Stimulated activated CD4-positive, alpha-beta T cell treated with anti-CD3 and anti-CD28 coated beads, Interleukin-15, amount 100 ng/mL, for 1 hour (primary cell): ENCODE measurements at regions not wholly inside any gene's neighbourhood (a gene's known extent, or its start where the extent isn't known, plus 50 kb on each side); places are given as distances from the start of the nearest gene placed in this dataset.

ENCODE experiments used
- DNase-seq, 2 donors: peaks; one replicate each; pipeline ENCODE4 v3.0.0-alpha.2; 2020; ENCODE audit warnings: low read depth in 1 of 2, low spot score in 1 of 2

GRCh38 chrX:97763981-97764380 lies 880.3 kb downstream of the RPA4 start:
- no peak for DNase-seq

- DNase-seq, result no peak
Observed at GRCh38 chrX:97766501-97767095, 882.9 kb downstream of the RPA4 start.

- DNase-seq, result no peak
Observed at GRCh38 chrX:97787311-97787710, 903.6 kb downstream of the RPA4 start.

DNA sequence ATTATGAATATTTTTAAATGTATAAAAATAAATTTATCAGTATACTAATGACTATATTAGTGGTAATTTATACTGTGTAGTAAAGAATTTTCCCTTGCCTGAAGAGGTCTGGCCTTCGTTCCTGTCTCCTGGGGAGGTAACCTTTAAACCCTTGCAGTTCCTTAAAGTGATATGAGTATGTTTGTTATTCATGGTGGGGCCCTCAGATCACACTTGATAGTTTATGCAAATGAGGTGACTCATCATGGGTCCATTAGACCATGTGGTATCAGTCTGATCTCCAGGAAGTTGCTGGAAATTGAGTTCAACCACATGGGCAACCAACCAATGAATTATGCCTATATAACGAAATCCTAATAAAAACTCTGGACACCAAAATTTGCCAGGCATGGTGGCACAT lies 904.1 kb downstream of the RPA4 start:
- no peak for DNase-seq

DNA sequence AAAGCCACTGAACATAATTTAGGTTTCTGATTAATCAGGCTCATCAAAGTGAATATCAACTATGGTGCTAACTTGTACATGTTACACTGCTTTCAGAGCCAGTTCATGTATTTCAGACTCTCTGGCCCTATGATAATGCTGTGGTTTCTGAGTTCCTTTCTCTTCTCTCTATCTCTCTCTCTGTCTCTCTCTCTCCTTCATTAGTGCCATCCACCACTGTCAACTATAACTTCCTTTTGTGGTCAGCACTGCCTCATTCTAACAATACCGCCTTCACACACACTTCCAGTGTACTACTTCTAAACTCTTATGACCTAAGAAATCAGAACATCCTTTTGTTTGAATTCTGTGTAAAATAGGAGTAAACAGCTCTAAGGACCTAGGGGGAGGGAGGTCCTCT lies 907.1 kb downstream of the RPA4 start:
- no peak for DNase-seq

DNA sequence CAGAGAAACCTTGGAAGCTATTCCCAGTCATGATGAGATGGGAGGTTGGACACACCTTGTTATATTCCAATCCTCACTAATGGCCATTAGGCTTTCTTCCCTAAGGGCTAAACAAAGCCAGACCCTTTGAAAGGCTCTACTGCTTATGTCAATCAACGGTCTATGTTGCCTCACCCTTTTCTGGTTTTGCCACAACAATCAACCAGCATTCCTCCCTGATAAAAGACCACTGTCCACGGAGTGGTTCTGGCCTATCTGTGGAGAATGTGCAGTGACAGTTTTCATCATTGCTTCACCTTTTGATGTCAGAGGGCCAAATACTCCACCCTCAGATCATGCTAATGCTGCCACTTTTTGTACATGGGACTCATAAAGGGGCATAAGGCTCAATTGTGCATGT lies 913.4 kb downstream of the RPA4 start:
- DNase-seq, result no peak

- DNase-seq, result no peak
Observed at GRCh38 chrX:97806238-97806637, 922.5 kb downstream of the RPA4 start.

DNA sequence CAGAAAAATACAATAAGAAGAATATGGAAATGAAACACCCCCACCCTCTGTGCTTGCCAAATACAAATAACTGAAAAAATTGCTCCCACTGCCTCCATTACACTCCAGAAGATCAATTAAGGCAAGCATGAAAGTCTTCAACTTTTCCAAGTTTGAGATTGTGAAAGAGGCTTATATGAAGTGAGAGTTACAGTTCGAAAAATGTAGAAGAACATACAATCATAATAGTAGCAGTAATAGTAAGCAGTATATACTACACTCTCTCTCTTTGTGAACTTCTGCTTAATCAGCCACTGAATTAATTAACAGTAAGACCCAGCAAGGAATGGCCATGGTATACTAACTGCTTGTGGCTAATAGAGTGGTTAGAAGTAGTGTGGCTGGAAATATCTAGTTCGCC lies 923.2 kb downstream of the RPA4 start:
- no peak for DNase-seq

DNA sequence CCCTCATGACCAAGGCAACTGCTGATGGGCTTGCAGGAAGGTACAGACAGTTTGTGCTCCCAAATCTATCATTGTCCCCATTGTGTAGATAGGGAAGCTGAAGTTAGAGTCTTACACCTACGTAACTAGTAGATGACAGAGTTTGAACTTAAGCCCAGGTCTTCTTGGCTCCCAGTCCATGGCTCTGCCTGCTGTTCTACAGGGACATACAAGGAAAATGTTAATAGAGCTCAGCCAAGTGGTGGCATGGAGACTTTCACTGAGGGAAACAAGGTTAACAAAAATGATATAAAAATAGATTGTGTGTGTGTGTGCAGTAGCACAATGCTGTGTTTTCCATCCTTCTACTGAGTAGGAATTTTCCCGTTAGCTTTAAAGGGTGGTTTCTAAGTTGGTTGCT lies 936.5 kb downstream of the RPA4 start:
- no peak for DNase-seq

DNA sequence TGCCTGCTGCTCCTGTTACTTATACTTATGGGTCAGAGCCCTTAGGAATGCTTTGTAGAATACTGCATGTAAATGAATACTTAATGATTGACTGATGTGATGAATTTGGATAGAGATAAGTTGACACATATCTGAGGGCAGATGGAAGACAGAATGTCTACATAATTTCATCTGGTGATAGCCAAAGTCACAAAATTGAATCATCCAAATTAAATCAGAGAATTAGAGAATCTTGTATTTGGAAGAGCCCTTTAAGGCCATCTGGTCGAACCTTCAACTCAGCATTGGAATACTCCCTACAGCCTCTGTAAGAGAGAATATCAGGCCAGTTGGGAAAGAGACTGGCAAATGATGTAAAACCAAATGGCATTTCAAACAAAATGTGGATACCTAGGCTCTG lies 944.8 kb downstream of the RPA4 start:
- no peak for DNase-seq

GRCh38 chrX:97835969-97836368 lies 952.3 kb downstream of the RPA4 start:
- no peak for DNase-seq

GRCh38 chrX:97841544-97842179 lies 958.0 kb downstream of the RPA4 start:
- no peak for DNase-seq

GRCh38 chrX:97842468-97843199 lies 958.9 kb downstream of the RPA4 start:
- no peak for DNase-seq

DNA sequence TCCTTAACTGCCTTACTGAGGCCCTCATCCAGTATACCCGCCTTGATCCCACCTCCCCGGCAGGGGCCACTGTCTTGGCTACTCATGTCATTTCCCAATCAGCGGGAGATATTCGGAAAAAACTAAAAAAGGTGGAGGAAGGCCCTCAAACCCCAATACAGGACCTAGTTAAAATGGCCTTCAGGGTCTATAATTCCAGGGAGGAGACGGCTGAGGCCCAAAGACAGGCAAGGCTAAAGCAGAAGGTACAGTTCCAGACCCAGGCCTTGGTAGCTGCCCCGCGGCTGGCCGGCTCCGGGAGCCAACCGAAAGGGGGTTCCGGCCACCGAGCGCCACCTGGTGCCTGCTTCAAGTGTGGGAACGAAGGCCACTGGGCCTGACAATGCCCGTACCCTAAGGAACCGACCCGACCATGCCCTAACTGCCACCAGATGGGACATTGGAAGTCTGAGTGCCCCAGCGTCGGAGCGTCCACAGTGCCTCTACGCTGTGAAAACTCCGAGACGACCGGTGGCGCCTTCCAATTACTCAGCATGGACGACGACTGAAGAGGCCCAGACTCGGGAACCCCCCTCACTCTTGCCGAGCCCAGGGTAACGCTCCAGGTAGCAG lies 959.6 kb downstream of the RPA4 start:
- DNase-seq, result no peak

- DNase-seq, result no peak
Observed at GRCh38 chrX:97844161-97844560, 960.5 kb downstream of the RPA4 start.

- no peak for DNase-seq
Observed at GRCh38 chrX:97844943-97845342, 961.2 kb downstream of the RPA4 start.

DNA sequence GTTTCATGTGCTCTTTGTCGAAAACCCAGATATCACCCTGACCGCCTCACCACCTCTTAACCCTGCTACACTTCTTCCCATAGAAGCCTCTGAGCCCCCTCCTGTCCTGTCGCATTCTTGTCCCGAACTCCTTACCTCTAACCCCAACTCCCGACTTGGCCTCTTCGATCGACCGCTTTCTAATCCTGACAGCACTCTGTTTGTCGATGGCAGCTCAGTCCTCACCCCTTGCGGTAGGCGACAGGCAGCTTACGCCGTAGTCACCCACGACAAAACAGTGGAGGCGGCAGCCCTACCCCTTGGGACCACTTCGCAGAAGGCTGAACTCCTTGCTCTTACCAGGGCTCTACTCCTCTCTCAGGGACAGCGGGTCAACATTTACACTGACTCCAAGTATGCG lies 961.7 kb downstream of the RPA4 start:
- DNase-seq, result no peak

- DNase-seq, result no peak
Observed at GRCh38 chrX:97846228-97846627, 962.5 kb downstream of the RPA4 start.

- no peak for DNase-seq
Observed at GRCh38 chrX:97846718-97847237, 963.1 kb downstream of the RPA4 start.

DNA sequence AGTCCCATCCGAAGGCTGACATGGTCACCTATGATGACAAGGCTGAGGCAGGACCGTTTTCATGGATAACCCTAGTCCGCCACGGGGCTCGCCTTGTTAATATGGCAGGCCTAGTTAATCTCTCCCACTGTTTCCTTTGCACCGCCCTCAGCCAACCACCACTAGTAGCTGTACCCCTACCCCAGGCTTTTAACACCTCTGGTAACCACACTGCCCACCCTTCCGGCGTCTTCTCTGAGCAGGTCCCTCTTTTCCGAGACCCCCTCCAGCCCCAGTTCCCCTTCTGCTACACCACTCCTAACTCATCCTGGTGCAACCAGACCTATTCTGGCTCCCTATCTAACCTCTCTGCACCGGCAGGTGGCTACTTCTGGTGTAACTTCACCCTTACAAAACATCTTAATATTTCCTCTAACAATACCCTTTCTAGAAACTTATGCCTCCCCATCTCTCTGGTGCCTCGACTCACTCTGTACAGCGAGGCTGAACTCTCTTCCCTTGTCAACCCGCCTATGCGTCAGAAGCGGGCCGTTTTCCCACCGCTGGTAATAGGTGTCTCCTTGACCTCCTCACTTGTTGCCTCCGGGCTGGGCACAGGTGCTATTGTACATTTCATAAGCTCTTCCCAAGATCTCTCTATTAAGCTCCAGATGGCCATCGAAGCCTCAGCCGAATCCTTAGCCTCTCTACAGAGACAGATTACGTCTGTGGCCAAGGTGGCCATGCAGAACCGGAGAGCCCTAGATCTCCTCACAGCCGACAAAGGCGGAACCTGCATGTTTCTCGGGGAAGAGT lies 964.4 kb downstream of the RPA4 start:
- DNase-seq, result no peak

- DNase-seq, result no peak
Observed at GRCh38 chrX:97849951-97850350, 966.2 kb downstream of the RPA4 start.
